Loucy (cell line): ENCODE measurements at regions not wholly inside any gene's neighbourhood (a gene's known extent, or its start where the extent isn't known, plus 50 kb on each side); places are given as distances from the start of the nearest gene placed in this dataset.

Source experiments
- H2AFZ ChIP-seq: fragments of 200-600 bp; sonication (generic); 2 replicates; pipeline ENCODE4 v1.6.0; 2016; ENCODE audit warnings: antibody characterized with exemption, mild to moderate bottlenecking, low read length, moderate library complexity
- H3F3A ChIP-seq: fragments of 200-600 bp; 2 replicates; pipeline ENCODE4 v1.6.0; 2016; ENCODE audit warnings: antibody characterized with exemption, low read depth, mild to moderate bottlenecking
- H3K27me3 ChIP-seq: fragments of 200-600 bp; sonication (generic); 2 replicates; pipeline ENCODE4 v1.6.1; 2014; ENCODE audit warnings: low read length, mild to moderate bottlenecking; ENCODE audit not compliant: insufficient read depth, poor library complexity, severe bottlenecking
- H3K36me3 ChIP-seq: fragments of 200-600 bp; sonication (generic); 2 replicates; pipeline ENCODE4 v1.6.1; 2016; ENCODE audit warnings: low read length; ENCODE audit not compliant: insufficient read depth
- H3K4me1 ChIP-seq: fragments of 200-600 bp; sonication (generic); 2 replicates; pipeline ENCODE4 v1.5.1; 2014; ENCODE audit warnings: low read length, mild to moderate bottlenecking; ENCODE audit not compliant: insufficient read depth, poor library complexity, severe bottlenecking
- H3K4me2 ChIP-seq: fragments of 200-600 bp; sonication (generic); 2 replicates; pipeline ENCODE4 v1.6.0; 2014; ENCODE audit warnings: antibody characterized with exemption, low read length, low read depth, mild to moderate bottlenecking; ENCODE audit not compliant: poor library complexity, severe bottlenecking
- H3K4me3 ChIP-seq: fragments of 200-600 bp; sonication (generic); 2 replicates; pipeline ENCODE4 v1.5.1; 2014; ENCODE audit warnings: low read length, mild to moderate bottlenecking, mixed read lengths; ENCODE audit not compliant: poor library complexity, severe bottlenecking
- H3K79me2 ChIP-seq: fragments of 200-600 bp; sonication (generic); 2 replicates; pipeline ENCODE4 v1.6.1; 2014; ENCODE audit warnings: low read length; ENCODE audit not compliant: insufficient read depth
- H3K9ac ChIP-seq: fragments of 200-600 bp; sonication (generic); 2 replicates; pipeline ENCODE4 v1.6.0; 2014; ENCODE audit warnings: mild to moderate bottlenecking, low read depth, low read length, moderate library complexity; ENCODE audit not compliant: poor library complexity, severe bottlenecking
- H3K9me2 ChIP-seq: fragments of 200-600 bp; sonication (generic); replicated peaks from 2 replicates; pipeline ENCODE4 v1.6.1; 2016; ENCODE audit warnings: low read depth, low read length, mixed read lengths
- H3K9me3 ChIP-seq: fragments of 200-600 bp; sonication (generic); 2 replicates; pipeline ENCODE4 v1.6.1; 2014; ENCODE audit warnings: mild to moderate bottlenecking, antibody characterized with exemption, low read length, low read depth; ENCODE audit not compliant: insufficient read depth
- H4K20me1 ChIP-seq: fragments of 200-600 bp; sonication (generic); 2 replicates; pipeline ENCODE4 v1.6.0; 2014; ENCODE audit warnings: antibody characterized with exemption, low read length, mild to moderate bottlenecking; ENCODE audit not compliant: insufficient read depth, poor library complexity, severe bottlenecking
- EZH2phosphoT487 ChIP-seq: fragments of 200-600 bp; IDR thresholded peaks from 2 replicates; pipeline ENCODE4 v1.6.1; 2018; ENCODE audit warnings: antibody characterized with exemption, mild to moderate bottlenecking, moderate library complexity, borderline replicate concordance
- TF ChIP-seq, protein P1 (sequence below): fragments of 200-600 bp; sonication (generic); conservative IDR thresholded peaks from 2 replicates; pipeline ENCODE4 v1.5.1; 2014; ENCODE audit warnings: mild to moderate bottlenecking, antibody characterized with exemption, low read length

DNA sequence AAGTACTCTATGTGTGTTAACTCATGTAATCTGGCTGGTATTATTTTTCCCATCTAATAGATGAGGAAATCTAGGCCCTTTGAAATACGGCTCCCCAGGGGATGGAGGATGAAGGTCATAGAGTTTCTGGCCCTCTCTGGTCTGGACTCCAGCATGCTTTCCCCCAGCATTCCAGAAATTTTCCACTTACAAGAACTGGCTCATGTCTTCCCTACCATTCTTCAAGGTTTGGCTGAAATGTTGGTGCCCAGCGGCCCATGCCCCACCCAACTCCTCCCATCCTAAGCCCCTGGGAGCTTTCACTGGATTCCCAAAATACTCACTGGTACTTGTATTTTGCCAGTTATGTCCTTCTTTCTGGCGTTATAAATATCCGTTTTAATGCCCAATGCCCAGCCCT lies 237.5 kb upstream of the NLRP1 start:
- Histone ChIP-seq H3F3A (no peaks in the 10 kb centered on the region), H3K4me2 (no peak overlapping the region), H3K27me3 (no peaks in the 10 kb centered on the region), H4K20me1 (no peaks in the 10 kb centered on the region), H3K36me3 (no peaks in the 10 kb centered on the region), H3K9me2 (no peaks in the 10 kb centered on the region), H3K9me3 (0 out of 2 replicates have a peak, but pooled peaks cover 3% of the 10 kb centered on the region), H3K9ac (no peak overlapping the region), H3K79me2 (no peaks in the 10 kb centered on the region), H3K4me3 (no peak overlapping the region), H3K4me1 (no peaks in the 10 kb centered on the region), H2AFZ (no peak overlapping the region)
- no peak for TF ChIP-seq EZH2phosphoT487
- TF ChIP-seq, protein P1, sequence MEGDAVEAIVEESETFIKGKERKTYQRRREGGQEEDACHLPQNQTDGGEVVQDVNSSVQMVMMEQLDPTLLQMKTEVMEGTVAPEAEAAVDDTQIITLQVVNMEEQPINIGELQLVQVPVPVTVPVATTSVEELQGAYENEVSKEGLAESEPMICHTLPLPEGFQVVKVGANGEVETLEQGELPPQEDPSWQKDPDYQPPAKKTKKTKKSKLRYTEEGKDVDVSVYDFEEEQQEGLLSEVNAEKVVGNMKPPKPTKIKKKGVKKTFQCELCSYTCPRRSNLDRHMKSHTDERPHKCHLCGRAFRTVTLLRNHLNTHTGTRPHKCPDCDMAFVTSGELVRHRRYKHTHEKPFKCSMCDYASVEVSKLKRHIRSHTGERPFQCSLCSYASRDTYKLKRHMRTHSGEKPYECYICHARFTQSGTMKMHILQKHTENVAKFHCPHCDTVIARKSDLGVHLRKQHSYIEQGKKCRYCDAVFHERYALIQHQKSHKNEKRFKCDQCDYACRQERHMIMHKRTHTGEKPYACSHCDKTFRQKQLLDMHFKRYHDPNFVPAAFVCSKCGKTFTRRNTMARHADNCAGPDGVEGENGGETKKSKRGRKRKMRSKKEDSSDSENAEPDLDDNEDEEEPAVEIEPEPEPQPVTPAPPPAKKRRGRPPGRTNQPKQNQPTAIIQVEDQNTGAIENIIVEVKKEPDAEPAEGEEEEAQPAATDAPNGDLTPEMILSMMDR: no peak

DNA sequence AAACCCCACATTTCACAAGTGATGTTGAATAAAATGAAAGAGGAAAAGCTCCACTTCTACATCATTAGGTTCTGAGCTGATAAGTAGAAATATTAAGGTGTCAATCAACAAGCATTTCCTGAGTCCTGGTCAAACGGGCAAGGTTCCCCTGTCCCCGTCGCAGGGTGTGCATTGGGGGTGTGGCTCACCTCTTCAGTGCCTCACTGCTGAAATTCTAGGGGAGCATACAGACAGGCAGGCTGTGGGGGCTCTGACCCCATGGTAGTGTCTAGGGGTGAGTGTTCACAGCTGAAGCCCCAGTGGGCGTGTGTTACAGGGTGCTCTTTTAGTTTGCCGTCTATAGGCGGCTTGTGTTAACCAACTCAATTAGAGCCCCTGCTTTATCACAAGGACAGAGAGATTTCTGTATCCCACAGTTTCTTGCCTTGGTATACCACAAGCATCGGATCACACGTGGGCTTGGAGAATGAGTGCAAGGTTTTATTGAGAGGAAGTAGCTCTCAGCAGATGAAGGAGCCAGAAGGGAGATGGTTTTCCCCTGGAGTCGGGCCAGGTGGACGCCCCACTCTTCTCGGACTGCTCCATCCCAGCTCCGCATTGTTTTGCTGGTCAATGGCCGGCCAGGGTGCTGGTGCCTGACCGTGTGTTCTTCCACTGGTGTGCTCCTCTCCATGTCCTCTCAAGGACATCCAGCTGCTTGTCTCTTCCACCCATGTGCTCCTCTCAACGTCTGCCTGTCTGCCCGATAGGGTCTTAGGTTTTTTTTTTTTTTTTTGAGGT lies 238.2 kb upstream of the NLRP1 start:
- Histone ChIP-seq H3K9me3 (0 out of 2 replicates have a peak, but pooled peaks cover 3% of the 10 kb centered on the region), H3K79me2 (no peaks in the 10 kb centered on the region), H3K9ac (no peak overlapping the region), H3K36me3 (no peaks in the 10 kb centered on the region), H3K27me3 (no peaks in the 10 kb centered on the region), H2AFZ (no peak overlapping the region), H3K9me2 (no peaks in the 10 kb centered on the region), H3K4me1 (no peaks in the 10 kb centered on the region), H4K20me1 (no peaks in the 10 kb centered on the region), H3K4me3 (no peak overlapping the region), H3F3A (no peaks in the 10 kb centered on the region), H3K4me2 (no peak overlapping the region)
- TF ChIP-seq, protein P1: no peak
- no peak for TF ChIP-seq EZH2phosphoT487

DNA sequence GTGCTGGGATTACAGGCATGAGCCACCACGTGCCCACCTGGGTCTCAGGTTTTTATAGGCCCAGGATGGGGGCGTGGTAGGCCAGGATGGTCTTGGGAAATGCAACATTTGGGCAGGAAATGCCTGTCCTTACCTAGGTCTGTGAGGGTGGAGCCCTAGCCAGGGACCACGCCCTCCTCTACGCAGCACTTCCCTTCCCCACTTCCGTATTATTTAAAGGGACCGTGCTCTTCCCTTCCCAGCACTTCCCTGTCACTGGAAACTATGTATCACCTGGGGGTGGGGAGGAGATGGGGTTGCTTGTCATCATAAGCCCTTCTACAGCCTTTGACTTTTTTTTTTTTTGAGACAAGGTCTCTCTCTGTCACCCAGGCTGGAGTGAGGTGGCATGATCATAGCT lies 238.9 kb upstream of the NLRP1 start:
- H3K4me3 ChIP-seq: no peak overlapping the region
- no peak overlapping the region for H2AFZ ChIP-seq
- no peaks in the 10 kb centered on the region for H3K4me1 ChIP-seq

More for the DNA sequence above, 238.9 kb upstream of the NLRP1 start:
- Histone ChIP-seq H4K20me1 (no peaks in the 10 kb centered on the region), H3K9ac (no peak overlapping the region), H3K4me2 (no peak overlapping the region), H3K27me3 (no peaks in the 10 kb centered on the region), H3K9me2 (no peaks in the 10 kb centered on the region), H3K36me3 (no peaks in the 10 kb centered on the region), H3K9me3 (0 out of 2 replicates have a peak, but pooled peaks cover 3% of the 10 kb centered on the region), H3F3A (no peaks in the 10 kb centered on the region), H3K79me2 (no peaks in the 10 kb centered on the region)
- no peak for TF ChIP-seq EZH2phosphoT487
- TF ChIP-seq, protein P1: no peak
